OCI-LY1 (cell line): ENCODE measurements at regions not wholly inside any gene's neighbourhood (a gene's known extent, or its start where the extent isn't known, plus 50 kb on each side); places are given as distances from the start of the nearest gene placed in this dataset.

Source experiments
- H2AFZ ChIP-seq: fragments of 200-600 bp; sonication (generic), shearing (Covaris generic); 2 replicates; pipeline ENCODE4 v1.6.0; 2014; ENCODE audit warnings: antibody characterized with exemption, mild to moderate bottlenecking, low read length
- H3F3A ChIP-seq: fragments of 200-600 bp; sonication (generic), shearing (Covaris generic); 2 replicates; pipeline ENCODE4 v1.6.0; 2014; ENCODE audit warnings: mild to moderate bottlenecking, antibody characterized with exemption, low read length, moderate library complexity; ENCODE audit not compliant: insufficient read depth
- H3K27ac ChIP-seq: fragments of 200-600 bp; sonication (generic); 2 replicates; pipeline ENCODE4 v1.5.1; 2014; ENCODE audit warnings: low read length, mixed run types, mild to moderate bottlenecking, low read depth; ENCODE audit not compliant: poor library complexity, severe bottlenecking
- H3K27me3 ChIP-seq: fragments of 200-600 bp; sonication (generic); 2 replicates; pipeline ENCODE4 v1.6.0; 2014; ENCODE audit warnings: antibody characterized with exemption, mild to moderate bottlenecking, low read length, moderate library complexity; ENCODE audit not compliant: insufficient read depth
- H3K36me3 ChIP-seq: fragments of 200-600 bp; sonication (generic); 2 replicates; pipeline ENCODE4 v1.6.1; 2014; ENCODE audit warnings: mild to moderate bottlenecking, antibody characterized with exemption, low read length, moderate library complexity, mixed read lengths; ENCODE audit not compliant: insufficient read depth
- H3K4me1 ChIP-seq: fragments of 200-600 bp; sonication (generic); 2 replicates; pipeline ENCODE4 v1.5.1; 2014; ENCODE audit warnings: mild to moderate bottlenecking, low read length, moderate library complexity; ENCODE audit not compliant: insufficient read depth, severe bottlenecking
- H3K4me2 ChIP-seq: fragments of 200-600 bp; sonication (generic), shearing (Covaris generic); 2 replicates; pipeline ENCODE4 v1.6.1; 2014; ENCODE audit warnings: low read length
- H3K4me3 ChIP-seq: fragments of 200-600 bp; sonication (generic); 2 replicates; pipeline ENCODE4 v1.5.1; 2014; ENCODE audit warnings: low read length, low read depth, mild to moderate bottlenecking, mixed read lengths; ENCODE audit not compliant: poor library complexity, severe bottlenecking
- H3K79me2 ChIP-seq: fragments of 200-600 bp; shearing (Covaris generic); 2 replicates; pipeline ENCODE4 v1.6.1; 2016; ENCODE audit warnings: mixed run types, low read length, mixed read lengths; ENCODE audit not compliant: insufficient read depth
- H3K9ac ChIP-seq: fragments of 200-600 bp; sonication (generic), shearing (Covaris generic); 2 replicates; pipeline ENCODE4 v1.6.1; 2014; ENCODE audit warnings: mild to moderate bottlenecking, low read length, mixed read lengths
- H3K9me2 ChIP-seq: fragments of 200-600 bp; sonication (generic), shearing (Covaris generic); 2 replicates; pipeline ENCODE4 v1.6.1; 2014; ENCODE audit warnings: low read depth, mild to moderate bottlenecking, low read length, mixed read lengths
- H3K9me3 ChIP-seq: fragments of 200-600 bp; shearing (Covaris generic); 2 replicates; pipeline ENCODE4 v1.6.1; 2014; ENCODE audit warnings: low read length, mixed read lengths
- H4K20me1 ChIP-seq: fragments of 200-600 bp; sonication (generic), shearing (Covaris generic); 2 replicates; pipeline ENCODE4 v1.6.0; 2016; ENCODE audit warnings: mild to moderate bottlenecking, low read length; ENCODE audit not compliant: insufficient read depth
- EZH2 ChIP-seq: fragments of 200-600 bp; sonication (generic), shearing (Covaris generic); IDR thresholded peaks from 2 replicates; pipeline ENCODE4 v1.8.0; 2017; ENCODE audit warnings: borderline replicate concordance, mixed run types, mild to moderate bottlenecking, antibody characterized with exemption, low read length, moderate library complexity, mixed read lengths
- TF ChIP-seq, protein P1 (sequence below): fragments of 200-600 bp; sonication (generic), shearing (Covaris generic); IDR thresholded peaks from 2 replicates; pipeline ENCODE4 v1.5.1; 2017; ENCODE audit warnings: mild to moderate bottlenecking, antibody characterized with exemption, low read length, moderate library complexity, mixed read lengths

DNA sequence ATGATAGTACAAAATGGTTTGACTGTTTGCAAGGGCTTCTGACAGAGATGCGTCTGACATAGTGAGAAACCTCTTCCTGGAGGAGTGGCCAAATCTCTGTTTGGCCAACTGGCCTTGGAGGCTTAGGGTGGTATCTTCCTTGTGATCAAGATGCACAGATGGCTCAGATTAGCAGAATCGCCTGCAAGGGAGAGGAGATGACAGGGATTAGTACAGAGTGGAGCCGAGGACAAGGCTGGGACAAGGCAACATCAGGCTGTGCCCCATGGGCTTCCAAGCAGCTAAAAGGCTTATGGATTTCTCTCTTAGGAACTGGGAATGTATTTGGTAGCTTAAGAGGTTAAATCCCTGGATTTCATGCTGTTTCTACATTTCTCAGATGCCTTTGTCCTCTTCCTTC lies 379.1 kb downstream of the SIPA1L2 start:
- Histone ChIP-seq H3K4me3 (no peak overlapping the region), H3K27me3 (no peaks in the 10 kb centered on the region)
- TF ChIP-seq, protein P1, sequence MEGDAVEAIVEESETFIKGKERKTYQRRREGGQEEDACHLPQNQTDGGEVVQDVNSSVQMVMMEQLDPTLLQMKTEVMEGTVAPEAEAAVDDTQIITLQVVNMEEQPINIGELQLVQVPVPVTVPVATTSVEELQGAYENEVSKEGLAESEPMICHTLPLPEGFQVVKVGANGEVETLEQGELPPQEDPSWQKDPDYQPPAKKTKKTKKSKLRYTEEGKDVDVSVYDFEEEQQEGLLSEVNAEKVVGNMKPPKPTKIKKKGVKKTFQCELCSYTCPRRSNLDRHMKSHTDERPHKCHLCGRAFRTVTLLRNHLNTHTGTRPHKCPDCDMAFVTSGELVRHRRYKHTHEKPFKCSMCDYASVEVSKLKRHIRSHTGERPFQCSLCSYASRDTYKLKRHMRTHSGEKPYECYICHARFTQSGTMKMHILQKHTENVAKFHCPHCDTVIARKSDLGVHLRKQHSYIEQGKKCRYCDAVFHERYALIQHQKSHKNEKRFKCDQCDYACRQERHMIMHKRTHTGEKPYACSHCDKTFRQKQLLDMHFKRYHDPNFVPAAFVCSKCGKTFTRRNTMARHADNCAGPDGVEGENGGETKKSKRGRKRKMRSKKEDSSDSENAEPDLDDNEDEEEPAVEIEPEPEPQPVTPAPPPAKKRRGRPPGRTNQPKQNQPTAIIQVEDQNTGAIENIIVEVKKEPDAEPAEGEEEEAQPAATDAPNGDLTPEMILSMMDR: no peak

DNA sequence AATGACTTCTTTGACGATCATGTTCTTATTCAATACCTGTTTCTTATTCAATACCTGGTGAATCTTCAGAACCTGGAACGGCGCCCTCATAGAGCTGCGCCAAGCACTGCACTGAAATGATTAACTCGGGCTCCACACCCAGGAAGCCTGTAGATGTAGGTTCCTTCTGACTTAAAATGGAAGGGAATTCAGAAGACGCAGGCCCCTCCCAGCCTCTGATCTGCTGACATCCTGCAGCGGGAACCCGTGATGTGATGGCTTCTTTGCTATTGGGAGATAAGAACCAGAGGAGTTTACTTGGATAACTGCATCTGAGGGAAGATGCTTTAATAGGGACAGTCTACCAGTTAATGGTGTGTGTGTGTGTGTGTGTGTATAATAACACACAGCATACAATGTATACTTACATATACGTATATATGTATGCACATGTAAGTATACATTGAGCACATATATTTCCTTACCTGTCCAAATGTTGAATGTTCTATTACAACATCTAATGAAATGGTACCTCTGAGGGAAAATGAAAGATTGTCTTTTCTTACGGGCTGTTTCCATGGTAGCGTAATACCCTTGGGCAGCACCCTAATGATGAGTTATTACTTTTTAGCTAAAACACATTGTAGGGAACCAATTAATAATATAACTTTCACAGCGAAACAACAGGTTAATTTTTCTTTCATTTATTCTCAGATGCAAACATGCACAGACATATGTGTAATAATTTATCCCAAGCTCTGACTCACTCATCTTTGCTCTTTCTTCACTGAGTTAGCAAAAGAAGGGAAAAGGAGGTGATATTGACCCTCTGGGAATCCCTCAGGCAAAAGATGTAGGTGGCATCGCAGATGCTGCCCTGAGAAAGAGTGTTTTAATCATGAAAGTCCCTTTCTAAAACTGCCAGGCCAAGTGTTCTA lies 379.8 kb downstream of the SIPA1L2 start:
- H3K9ac ChIP-seq: no peak overlapping the region
- H3K9me2 ChIP-seq: no peaks in the 10 kb centered on the region
- H4K20me1 ChIP-seq: no peaks in the 10 kb centered on the region
- H3K27me3 ChIP-seq: no peaks in the 10 kb centered on the region
- H2AFZ ChIP-seq: no peak overlapping the region
- no peaks in the 10 kb centered on the region for H3K36me3 ChIP-seq
- no peak for TF ChIP-seq EZH2
- TF ChIP-seq, protein P1: no peak
- H3K79me2 ChIP-seq: no peaks in the 10 kb centered on the region
- H3K4me1 ChIP-seq: no peaks in the 10 kb centered on the region
- H3K9me3 ChIP-seq: no peaks in the 10 kb centered on the region
- no peak overlapping the region for H3K27ac ChIP-seq
- H3F3A ChIP-seq: no peaks in the 10 kb centered on the region
- no peak overlapping the region for H3K4me3 ChIP-seq
- H3K4me2 ChIP-seq: no peak overlapping the region

More for the DNA sequence above, 379.1 kb downstream of the SIPA1L2 start:
- no peak overlapping the region for H2AFZ ChIP-seq
- no peaks in the 10 kb centered on the region for H3K79me2 ChIP-seq
- no peak overlapping the region for H3K27ac ChIP-seq
- H3F3A ChIP-seq: no peaks in the 10 kb centered on the region
- no peaks in the 10 kb centered on the region for H3K9me3 ChIP-seq
- no peaks in the 10 kb centered on the region for H3K9me2 ChIP-seq
- no peak overlapping the region for H3K9ac ChIP-seq
- H3K36me3 ChIP-seq: no peaks in the 10 kb centered on the region
- H3K4me1 ChIP-seq: no peaks in the 10 kb centered on the region
- no peaks in the 10 kb centered on the region for H4K20me1 ChIP-seq
- H3K4me2 ChIP-seq: no peak overlapping the region

DNA sequence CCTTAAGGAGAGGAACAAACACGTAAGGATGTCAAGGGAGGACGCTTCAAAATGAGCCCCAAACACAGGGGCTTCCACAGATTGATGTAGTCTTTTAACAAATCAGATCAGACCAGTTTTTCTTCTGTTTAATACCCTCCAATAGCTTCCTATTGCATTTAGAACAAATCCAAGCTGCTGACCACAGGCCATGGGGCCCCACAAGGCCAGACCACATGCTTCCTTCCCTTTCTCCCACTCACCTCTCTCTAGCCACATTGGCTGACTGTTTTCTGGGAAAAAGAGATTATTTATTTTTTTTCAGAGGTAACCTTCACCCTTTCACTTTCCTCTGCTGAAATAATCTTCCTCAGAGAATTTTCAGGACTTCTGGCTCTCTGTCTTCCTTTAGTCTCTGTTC lies 380.6 kb downstream of the SIPA1L2 start:
- Histone ChIP-seq H3K9ac (no peak overlapping the region), H3K27ac (no peak overlapping the region), H3K4me2 (no peak overlapping the region), H2AFZ (no peak overlapping the region), H3K4me1 (no peaks in the 10 kb centered on the region), H4K20me1 (no peaks in the 10 kb centered on the region), H3K27me3 (no peaks in the 10 kb centered on the region), H3K79me2 (no peaks in the 10 kb centered on the region), H3K4me3 (no peak overlapping the region), H3F3A (no peaks in the 10 kb centered on the region), H3K36me3 (no peaks in the 10 kb centered on the region), H3K9me3 (no peaks in the 10 kb centered on the region), H3K9me2 (no peaks in the 10 kb centered on the region)
- TF ChIP-seq, protein P1: no peak
- no peak for TF ChIP-seq EZH2
